HEK293 (cell line): ENCODE measurements at regions not wholly inside any gene's neighbourhood (a gene's known extent, or its start where the extent isn't known, plus 50 kb on each side); places are given as distances from the start of the nearest gene placed in this dataset.

Experiments
- CTCF ChIA-PET: fragments of 350-600 bp; formaldehyde crosslinking; extraction: SDS; loops from one replicate; lab custom pipeline; 2021; ENCODE audit warnings: antibody characterized with exemption; lab: Yijun Ruan, JAX
- POLR2A ChIA-PET: fragments of 300-600 bp; formaldehyde crosslinking; extraction: SDS; loops from one replicate; lab custom pipeline; 2020; ENCODE audit warnings: antibody characterized with exemption, inconsistent platforms; lab: Yijun Ruan, JAX
- H3K27ac ChIP-seq: fragments of 200-500 bp; sonication (Bioruptor generic); 2 replicates; pipeline ENCODE4 v1.5.1; 2014; ENCODE audit warnings: low read depth, low read length, control low read depth, inconsistent platforms; ENCODE audit errors: extremely low read depth
- H3K36me3 ChIP-seq, 2 experiments: fragments of 200-500 bp in 1 of 2; sonication (Bioruptor generic) in 1 of 2; 1 replicate in 1 of 2; 2 replicates in 1 of 2; pipeline ENCODE4 v1.5.1; 2014 to 2017; ENCODE audit warnings: inconsistent platforms in 2 of 2, low read length in 2 of 2; ENCODE audit not compliant: control insufficient read depth in 2 of 2, insufficient read depth in 1 of 2
- H3K4me1 ChIP-seq: fragments of 200-500 bp; sonication (Bioruptor generic); 2 replicates; pipeline ENCODE4 v1.5.1; 2014; ENCODE audit warnings: mild to moderate bottlenecking, low read length, inconsistent platforms; ENCODE audit not compliant: control insufficient read depth, insufficient read depth
- H3K4me3 ChIP-seq: 2 replicates; pipeline ENCODE4 v1.5.1; 2011; ENCODE audit warnings: low read depth, mild to moderate bottlenecking, control low read depth, low read length, moderate library complexity
- H3K9me3 ChIP-seq: fragments of 200-500 bp; sonication (Bioruptor generic); 2 replicates; pipeline ENCODE4 v1.5.1; 2014; ENCODE audit warnings: low read depth, low read length, inconsistent platforms; ENCODE audit not compliant: control insufficient read depth, insufficient read depth
- IKZF3 ChIP-seq: fragments of 450-650 bp; IDR thresholded peaks from 2 replicates; pipeline ENCODE4 v1.5.0; 2018; ENCODE audit warnings: missing biosample characterization, mild to moderate bottlenecking, missing genetic modification characterization, moderate library complexity
- OVOL3 ChIP-seq: fragments of 450-650 bp; formaldehyde crosslinking; IDR thresholded peaks from 2 replicates; pipeline ENCODE4 v1.5.1; 2016; ENCODE audit warnings: missing biosample characterization, missing genetic modification characterization
- SCRT2 ChIP-seq: fragments of 450-650 bp; formaldehyde crosslinking; IDR thresholded peaks from 2 replicates; pipeline ENCODE4 v1.5.1; 2016; ENCODE audit warnings: missing biosample characterization, missing genetic modification characterization
- ZNF174 ChIP-seq: fragments of 450-650 bp; formaldehyde crosslinking; IDR thresholded peaks from 2 replicates; pipeline ENCODE4 v1.5.0; 2017; ENCODE audit warnings: missing biosample characterization, mild to moderate bottlenecking, missing genetic modification characterization
- ZNF274 ChIP-seq, 2 experiments: fragments of 200-500 bp in 1 of 2; fragments of 450-650 bp in 1 of 2; sonication (Bioruptor generic) in 1 of 2; formaldehyde crosslinking in 1 of 2; IDR thresholded peaks; 2 replicates each; pipeline versions ENCODE4 v1.5.1 to v1.6.1; 2014 to 2016; ENCODE audit warnings: borderline replicate concordance in 1 of 2, inconsistent platforms in 1 of 2, low read length in 1 of 2, missing biosample characterization in 1 of 2, missing genetic modification characterization in 1 of 2
- ZNF292 ChIP-seq: fragments of 450-650 bp; formaldehyde crosslinking; IDR thresholded peaks from 2 replicates; pipeline ENCODE4 v1.5.1; 2016; ENCODE audit warnings: low read depth, missing biosample characterization, missing genetic modification characterization, borderline replicate concordance
- ZNF404 ChIP-seq: fragments of 450-650 bp; formaldehyde crosslinking; IDR thresholded peaks from 2 replicates; pipeline ENCODE4 v1.5.1; 2017; ENCODE audit warnings: missing biosample characterization, missing genetic modification characterization
- ZNF585B ChIP-seq: fragments of 450-650 bp; formaldehyde crosslinking; IDR thresholded peaks from 2 replicates; pipeline ENCODE4 v1.5.1; 2016; ENCODE audit warnings: missing biosample characterization, missing genetic modification characterization
- ZNF600 ChIP-seq: fragments of 450-650 bp; formaldehyde crosslinking; IDR thresholded peaks from 2 replicates; pipeline ENCODE4 v1.5.1; 2016; ENCODE audit warnings: missing biosample characterization, missing genetic modification characterization
- ZNF777 ChIP-seq: fragments of 450-650 bp; formaldehyde crosslinking; IDR thresholded peaks from 2 replicates; pipeline ENCODE4 v1.5.1; 2017; ENCODE audit warnings: missing biosample characterization, missing genetic modification characterization, borderline replicate concordance
- TF ChIP-seq, protein P1 (sequence below): fragments of 450-650 bp; formaldehyde crosslinking; IDR thresholded peaks from 2 replicates; pipeline ENCODE4 v1.5.1; 2016; ENCODE audit warnings: missing biosample characterization, missing genetic modification characterization
- TF ChIP-seq, protein P2 (sequence below): fragments of 450-650 bp; IDR thresholded peaks from 2 replicates; pipeline ENCODE4 v1.5.1; 2018; ENCODE audit warnings: missing biosample characterization, mild to moderate bottlenecking, missing genetic modification characterization
- TF ChIP-seq, protein P3 (sequence below): fragments of 450-650 bp; formaldehyde crosslinking; IDR thresholded peaks from 2 replicates; pipeline ENCODE4 v1.5.1; 2016; ENCODE audit warnings: missing biosample characterization, missing genetic modification characterization
- TF ChIP-seq, protein P4 (sequence below): fragments of 450-650 bp; formaldehyde crosslinking; IDR thresholded peaks from 2 replicates; pipeline ENCODE4 v1.5.1; 2016; ENCODE audit warnings: missing biosample characterization, missing genetic modification characterization
- TF ChIP-seq, protein P5 (sequence below): fragments of 450-650 bp; formaldehyde crosslinking; IDR thresholded peaks from 2 replicates; pipeline ENCODE4 v1.5.1; 2016; ENCODE audit warnings: missing biosample characterization, missing genetic modification characterization

DNA sequence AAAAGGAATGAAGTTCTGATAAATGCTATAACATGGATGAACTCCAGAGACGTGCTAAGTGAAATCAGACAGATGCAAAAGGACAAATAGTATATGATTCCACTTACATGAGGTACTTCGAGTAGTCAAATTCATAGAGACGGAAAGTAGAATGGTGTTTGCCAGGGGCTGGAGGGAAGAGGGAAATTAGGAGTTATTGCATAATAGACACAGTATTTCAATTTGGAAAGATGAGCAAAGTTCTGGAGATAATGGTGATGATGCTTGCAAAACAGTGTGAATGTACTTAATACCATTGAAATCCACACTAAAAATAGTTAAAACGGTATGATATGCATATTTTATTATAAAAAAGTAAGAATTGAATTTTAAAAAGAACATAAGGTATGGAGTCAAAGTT is 84.9 kb upstream of the STXBP5 start:
- no peak overlapping the region for H3K4me3 ChIP-seq
- POLR2A ChIA-PET: no interaction called here
- TF ChIP-seq ZNF174 (tag by site-specific recombination) (no peak), ZNF274 (IDR thresholded peaks at IDR 0.05; ENCODE audit: low read length) (no peak), ZNF274 (tag by site-specific recombination; IDR thresholded peaks at IDR 0.05; ENCODE audit: borderline replicate concordance) (no peak), ZNF585B (no peak), ZNF600 (tag by site-specific recombination) (no peak), ZNF292 (tag by site-specific recombination) (no peak), ZNF404 (tag by site-specific recombination) (no peak), ZNF777 (tag by site-specific recombination) (no peak), OVOL3 (tag by site-specific recombination) (no peak), IKZF3 (tag by site-specific recombination) (no peak)
- TF ChIP-seq, protein P1, sequence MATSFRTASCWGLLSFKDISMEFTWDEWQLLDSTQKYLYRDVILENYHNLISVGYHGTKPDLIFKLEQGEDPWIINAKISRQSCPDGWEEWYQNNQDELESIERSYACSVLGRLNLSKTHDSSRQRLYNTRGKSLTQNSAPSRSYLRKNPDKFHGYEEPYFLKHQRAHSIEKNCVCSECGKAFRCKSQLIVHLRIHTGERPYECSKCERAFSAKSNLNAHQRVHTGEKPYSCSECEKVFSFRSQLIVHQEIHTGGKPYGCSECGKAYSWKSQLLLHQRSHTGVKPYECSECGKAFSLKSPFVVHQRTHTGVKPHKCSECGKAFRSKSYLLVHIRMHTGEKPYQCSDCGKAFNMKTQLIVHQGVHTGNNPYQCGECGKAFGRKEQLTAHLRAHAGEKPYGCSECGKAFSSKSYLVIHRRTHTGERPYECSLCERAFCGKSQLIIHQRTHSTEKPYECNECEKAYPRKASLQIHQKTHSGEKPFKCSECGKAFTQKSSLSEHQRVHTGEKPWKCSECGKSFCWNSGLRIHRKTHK (tag by site-specific recombination): no peak
- TF ChIP-seq, protein P2, sequence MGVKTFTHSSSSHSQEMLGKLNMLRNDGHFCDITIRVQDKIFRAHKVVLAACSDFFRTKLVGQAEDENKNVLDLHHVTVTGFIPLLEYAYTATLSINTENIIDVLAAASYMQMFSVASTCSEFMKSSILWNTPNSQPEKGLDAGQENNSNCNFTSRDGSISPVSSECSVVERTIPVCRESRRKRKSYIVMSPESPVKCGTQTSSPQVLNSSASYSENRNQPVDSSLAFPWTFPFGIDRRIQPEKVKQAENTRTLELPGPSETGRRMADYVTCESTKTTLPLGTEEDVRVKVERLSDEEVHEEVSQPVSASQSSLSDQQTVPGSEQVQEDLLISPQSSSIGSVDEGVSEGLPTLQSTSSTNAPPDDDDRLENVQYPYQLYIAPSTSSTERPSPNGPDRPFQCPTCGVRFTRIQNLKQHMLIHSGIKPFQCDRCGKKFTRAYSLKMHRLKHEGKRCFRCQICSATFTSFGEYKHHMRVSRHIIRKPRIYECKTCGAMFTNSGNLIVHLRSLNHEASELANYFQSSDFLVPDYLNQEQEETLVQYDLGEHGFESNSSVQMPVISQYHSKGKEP (tag by site-specific recombination): no peak
- no peaks in the 10 kb centered on the region for H3K4me1 ChIP-seq
- H3K36me3 ChIP-seq: no peaks in the 10 kb centered on the region
- no peak overlapping the region for H3K27ac ChIP-seq
- no peaks in the 10 kb centered on the region for H3K9me3 ChIP-seq
- CTCF ChIA-PET: no interaction called here

DNA sequence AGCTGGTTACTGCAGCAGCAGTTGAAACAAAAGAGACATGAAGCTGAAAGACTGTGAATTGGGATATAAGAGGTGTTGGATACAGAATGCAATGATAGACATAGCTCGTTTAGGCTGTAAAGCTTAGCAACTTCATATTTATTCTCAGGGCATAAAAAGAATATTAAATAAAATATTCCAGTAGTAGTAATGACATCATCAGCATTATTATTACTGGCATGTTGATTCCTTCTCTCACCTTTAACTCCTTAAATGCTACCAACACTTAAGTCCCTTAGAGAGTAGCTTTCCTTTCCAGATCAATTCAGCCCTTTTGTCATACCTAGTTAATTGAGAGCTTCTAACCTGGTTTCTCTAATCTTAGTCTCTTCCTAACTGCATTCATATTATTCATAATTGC is 81.4 kb upstream of the STXBP5 start:
- no peak for TF ChIP-seq SCRT2 (tag by site-specific recombination)
- TF ChIP-seq, protein P3, sequence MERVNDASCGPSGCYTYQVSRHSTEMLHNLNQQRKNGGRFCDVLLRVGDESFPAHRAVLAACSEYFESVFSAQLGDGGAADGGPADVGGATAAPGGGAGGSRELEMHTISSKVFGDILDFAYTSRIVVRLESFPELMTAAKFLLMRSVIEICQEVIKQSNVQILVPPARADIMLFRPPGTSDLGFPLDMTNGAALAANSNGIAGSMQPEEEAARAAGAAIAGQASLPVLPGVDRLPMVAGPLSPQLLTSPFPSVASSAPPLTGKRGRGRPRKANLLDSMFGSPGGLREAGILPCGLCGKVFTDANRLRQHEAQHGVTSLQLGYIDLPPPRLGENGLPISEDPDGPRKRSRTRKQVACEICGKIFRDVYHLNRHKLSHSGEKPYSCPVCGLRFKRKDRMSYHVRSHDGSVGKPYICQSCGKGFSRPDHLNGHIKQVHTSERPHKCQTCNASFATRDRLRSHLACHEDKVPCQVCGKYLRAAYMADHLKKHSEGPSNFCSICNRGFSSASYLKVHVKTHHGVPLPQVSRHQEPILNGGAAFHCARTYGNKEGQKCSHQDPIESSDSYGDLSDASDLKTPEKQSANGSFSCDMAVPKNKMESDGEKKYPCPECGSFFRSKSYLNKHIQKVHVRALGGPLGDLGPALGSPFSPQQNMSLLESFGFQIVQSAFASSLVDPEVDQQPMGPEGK (tag by site-specific recombination): no peak
- TF ChIP-seq, protein P1 (tag by site-specific recombination): no peak
- TF ChIP-seq, protein P4, sequence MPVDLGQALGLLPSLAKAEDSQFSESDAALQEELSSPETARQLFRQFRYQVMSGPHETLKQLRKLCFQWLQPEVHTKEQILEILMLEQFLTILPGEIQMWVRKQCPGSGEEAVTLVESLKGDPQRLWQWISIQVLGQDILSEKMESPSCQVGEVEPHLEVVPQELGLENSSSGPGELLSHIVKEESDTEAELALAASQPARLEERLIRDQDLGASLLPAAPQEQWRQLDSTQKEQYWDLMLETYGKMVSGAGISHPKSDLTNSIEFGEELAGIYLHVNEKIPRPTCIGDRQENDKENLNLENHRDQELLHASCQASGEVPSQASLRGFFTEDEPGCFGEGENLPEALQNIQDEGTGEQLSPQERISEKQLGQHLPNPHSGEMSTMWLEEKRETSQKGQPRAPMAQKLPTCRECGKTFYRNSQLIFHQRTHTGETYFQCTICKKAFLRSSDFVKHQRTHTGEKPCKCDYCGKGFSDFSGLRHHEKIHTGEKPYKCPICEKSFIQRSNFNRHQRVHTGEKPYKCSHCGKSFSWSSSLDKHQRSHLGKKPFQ (tag by site-specific recombination): no peak
- TF ChIP-seq, protein P5, sequence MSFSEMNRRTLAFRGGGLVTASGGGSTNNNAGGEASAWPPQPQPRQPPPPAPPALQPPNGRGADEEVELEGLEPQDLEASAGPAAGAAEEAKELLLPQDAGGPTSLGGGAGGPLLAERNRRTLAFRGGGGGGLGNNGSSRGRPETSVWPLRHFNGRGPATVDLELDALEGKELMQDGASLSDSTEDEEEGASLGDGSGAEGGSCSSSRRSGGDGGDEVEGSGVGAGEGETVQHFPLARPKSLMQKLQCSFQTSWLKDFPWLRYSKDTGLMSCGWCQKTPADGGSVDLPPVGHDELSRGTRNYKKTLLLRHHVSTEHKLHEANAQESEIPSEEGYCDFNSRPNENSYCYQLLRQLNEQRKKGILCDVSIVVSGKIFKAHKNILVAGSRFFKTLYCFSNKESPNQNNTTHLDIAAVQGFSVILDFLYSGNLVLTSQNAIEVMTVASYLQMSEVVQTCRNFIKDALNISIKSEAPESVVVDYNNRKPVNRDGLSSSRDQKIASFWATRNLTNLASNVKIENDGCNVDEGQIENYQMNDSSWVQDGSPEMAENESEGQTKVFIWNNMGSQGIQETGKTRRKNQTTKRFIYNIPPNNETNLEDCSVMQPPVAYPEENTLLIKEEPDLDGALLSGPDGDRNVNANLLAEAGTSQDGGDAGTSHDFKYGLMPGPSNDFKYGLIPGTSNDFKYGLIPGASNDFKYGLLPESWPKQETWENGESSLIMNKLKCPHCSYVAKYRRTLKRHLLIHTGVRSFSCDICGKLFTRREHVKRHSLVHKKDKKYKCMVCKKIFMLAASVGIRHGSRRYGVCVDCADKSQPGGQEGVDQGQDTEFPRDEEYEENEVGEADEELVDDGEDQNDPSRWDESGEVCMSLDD: no peak
- ChIA-PET CTCF (no interaction called here), POLR2A (no interaction called here)
- Histone ChIP-seq H3K9me3 (no peaks in the 10 kb centered on the region), H3K4me3 (no peak overlapping the region), H3K36me3 (no peaks in the 10 kb centered on the region), H3K27ac (no peak overlapping the region), H3K4me1 (no peaks in the 10 kb centered on the region)
